NCI-H1930 (cell line): ENCODE measurements at regions not wholly inside any gene's neighbourhood (a gene's known extent, or its start where the extent isn't known, plus 50 kb on each side); places are given as distances from the start of the nearest gene placed in this dataset.

Experiments
- DNase-seq, 2 experiments: peaks; one replicate each; lab custom pipeline; 2025; lab: John Stamatoyannopoulos, UW

GRCh38 chr12:105804591-105805265 lies 334.0 kb downstream of the NUAK1 start:
- no peak for DNase-seq

- DNase-seq = no peak
Observed at GRCh38 chr12:105805730-105806399, 332.9 kb downstream of the NUAK1 start.

DNA sequence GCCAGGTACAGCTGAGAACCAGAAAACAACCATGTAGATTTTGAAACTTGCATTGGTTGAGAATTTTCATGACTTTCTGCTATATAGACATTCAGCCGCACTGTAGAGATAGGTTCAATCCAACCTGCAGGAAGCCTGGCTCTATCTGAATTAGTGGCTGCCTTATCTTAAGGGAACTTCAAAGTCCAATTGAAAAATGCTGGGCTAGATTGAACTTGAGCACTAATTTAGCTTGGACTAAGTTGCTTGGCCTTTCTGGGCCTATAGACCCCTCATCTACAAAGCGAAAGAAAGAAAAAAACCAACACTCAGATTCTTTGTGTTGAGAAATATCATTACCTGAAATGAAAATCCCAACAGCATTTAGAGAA lies 332.4 kb downstream of the NUAK1 start:
- DNase-seq = no peak

GRCh38 chr12:105812366-105812765 lies 326.4 kb downstream of the NUAK1 start:
- no peak for DNase-seq

DNA sequence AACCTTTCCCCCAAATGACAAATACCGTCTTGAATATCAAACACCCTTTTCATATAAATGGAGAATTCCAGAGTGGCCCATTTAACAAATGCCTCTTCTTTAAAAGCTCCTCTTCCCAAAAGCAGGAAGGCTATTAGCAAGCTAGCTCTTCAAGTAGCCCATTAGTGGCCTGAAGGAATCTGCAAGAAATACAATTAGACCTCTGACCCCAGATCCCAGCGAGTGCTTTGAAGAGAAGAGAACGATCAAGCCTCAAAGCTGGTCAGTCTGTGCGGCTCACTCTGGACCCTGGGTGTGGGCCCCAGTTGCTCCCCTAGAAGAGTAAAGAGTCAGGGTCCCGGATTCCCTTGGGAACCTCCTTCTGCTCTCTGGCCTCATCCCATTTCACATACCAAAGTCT lies 325.6 kb downstream of the NUAK1 start:
- DNase-seq = no peak

GRCh38 chr12:105814283-105814682 lies 324.5 kb downstream of the NUAK1 start:
- DNase-seq = peak; percentile 98

- DNase-seq = no peak
Observed at GRCh38 chr12:105819549-105819948, 319.2 kb downstream of the NUAK1 start.

GRCh38 chr12:105820429-105821125 lies 318.2 kb downstream of the NUAK1 start:
- DNase-seq = no peak

DNA sequence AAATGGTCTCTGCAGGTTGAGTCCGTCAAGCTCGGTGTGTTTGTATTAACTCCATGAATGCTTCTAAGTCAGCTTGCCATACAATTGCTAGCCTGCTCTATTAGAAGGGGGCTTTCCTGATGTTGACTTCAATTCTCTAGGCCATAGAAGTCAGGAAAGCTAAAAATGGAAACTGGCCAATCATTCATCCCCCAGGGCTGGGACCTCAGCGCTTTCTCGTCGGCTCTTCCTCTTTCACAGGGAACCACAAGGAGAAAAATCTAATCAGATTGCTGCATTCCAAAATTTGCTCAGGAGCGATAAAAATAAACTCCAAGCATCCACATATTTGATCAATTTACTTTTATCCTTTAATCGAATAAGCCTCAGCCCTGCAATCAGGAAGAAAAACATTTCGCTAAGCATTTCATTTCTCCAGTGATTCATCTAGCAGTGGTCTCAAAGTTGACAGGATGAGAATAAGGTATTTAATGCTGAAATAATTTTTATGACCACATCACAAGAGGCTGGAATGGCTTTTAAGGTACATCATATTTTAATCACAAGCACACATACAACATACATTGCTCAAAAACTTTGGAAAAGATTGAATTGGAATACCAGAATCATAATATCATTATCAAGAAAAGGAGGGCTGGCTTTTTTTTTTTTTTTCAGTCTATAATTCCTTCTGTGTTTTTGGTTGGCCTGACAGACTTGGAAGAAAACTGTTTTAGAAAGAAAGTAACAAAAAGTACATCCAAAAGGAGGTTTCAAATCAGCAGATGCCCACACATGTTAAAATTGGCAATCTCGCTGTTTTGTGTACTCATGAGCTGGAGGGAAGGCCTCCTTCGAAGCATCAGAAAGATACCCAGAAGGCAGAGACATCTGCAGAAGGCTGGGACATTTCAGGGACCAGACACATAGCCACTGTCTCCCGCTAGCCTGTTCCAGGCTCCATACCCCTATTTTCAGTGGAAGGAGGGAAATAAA lies 316.3 kb downstream of the NUAK1 start:
- no peak for DNase-seq

GRCh38 chr12:105823810-105824209 lies 314.9 kb downstream of the NUAK1 start:
- no peak for DNase-seq

DNA sequence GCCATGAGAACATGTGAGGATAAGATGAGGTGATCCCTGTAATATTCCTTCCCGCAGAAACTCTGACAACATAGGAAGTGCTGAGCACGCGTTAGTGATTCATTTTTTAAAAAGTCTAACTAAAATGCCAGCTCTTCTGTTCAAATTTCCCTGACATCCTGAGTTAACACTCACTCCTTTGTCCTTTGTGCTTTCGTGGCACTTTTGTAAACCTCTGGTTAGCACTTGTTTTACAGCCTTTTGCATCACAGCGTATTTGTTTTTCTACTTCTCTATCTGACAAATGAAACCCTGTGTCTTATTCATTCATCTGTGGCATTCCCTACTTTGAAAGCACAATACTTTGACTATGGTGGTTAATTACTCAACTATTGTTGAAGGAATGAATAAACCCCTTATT lies 313.6 kb downstream of the NUAK1 start:
- DNase-seq = no peak

DNA sequence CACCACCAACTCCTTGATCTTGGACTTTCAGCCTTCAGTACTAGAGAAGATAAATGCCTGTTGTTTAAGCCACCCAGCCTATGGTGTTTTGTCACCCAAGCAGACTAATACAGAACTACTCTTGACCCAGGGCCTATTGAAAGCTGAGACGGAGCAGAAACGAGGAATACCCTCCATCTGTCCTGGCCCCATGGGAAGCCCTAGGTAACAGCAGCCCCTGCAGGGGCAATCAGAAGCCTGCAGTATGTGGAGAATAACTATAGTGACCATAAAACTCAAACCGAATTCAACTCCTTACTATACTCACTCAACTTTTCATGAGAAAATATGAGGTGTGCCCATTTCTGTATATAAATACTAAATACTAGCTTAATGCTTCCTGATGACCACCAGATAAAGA lies 307.4 kb downstream of the NUAK1 start:
- DNase-seq = no peak

- no peak for DNase-seq
Observed at GRCh38 chr12:105832021-105832420, 306.7 kb downstream of the NUAK1 start.

- DNase-seq = no peak
Observed at GRCh38 chr12:105832806-105833205, 305.9 kb downstream of the NUAK1 start.

- no peak for DNase-seq
Observed at GRCh38 chr12:105834496-105834895, 304.3 kb downstream of the NUAK1 start.

DNA sequence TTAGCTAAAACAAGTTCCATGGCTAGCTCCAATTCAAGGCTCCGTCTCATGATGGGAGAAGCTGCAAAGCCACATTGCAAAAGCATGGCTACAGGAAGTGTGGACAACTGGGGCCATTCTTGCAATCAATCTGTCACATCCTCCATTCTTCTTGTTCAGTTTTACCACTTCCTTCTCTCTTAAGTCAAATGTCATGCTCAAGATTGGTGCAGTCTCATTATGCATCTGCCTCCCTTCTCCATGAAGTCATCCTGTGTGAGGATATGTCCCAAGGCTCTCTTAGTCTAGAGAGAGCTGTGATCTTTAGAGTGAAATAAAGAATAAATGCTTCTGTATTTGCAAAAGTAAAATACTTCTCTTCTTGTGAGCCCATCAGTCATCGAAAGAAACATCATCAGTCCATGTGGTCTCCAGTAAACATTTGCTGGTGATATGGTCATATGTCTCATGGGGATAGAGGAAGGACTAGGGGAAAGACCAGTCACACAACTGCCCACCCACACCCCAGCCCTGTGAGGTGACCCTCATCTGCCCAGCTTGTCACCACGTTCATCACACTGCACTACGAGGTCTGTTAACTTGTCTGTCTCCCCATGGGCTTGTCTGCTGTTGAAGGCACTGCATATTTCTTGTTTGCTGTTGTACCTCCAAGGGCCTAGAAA lies 303.0 kb downstream of the NUAK1 start:
- DNase-seq = no peak

- no peak for DNase-seq
Observed at GRCh38 chr12:105836242-105836622, 302.5 kb downstream of the NUAK1 start.

- DNase-seq = no peak
Observed at GRCh38 chr12:105839629-105840127, 299.1 kb downstream of the NUAK1 start.

- DNase-seq = no peak
Observed at GRCh38 chr12:105840384-105840783, 298.4 kb downstream of the NUAK1 start.

DNA sequence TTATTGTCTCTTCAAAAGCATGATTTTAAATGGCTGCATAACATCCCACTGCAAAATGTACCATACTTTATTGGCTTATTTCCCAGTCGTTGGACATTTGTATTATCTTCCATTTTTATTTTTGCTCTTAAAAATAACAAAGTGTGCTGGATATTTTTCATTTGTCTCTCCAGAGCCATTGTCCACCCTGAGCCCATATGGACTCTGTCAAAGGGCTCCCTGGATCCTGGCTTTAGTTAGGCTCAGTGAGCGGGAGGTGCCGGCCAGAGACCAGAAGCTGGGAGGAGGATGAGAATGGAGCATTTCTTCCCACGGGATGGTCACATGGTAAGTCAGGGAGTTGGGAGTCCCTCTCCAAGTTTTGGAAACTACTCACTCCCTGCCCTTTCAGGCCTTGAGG lies 296.9 kb downstream of the NUAK1 start:
- DNase-seq = no peak

DNA sequence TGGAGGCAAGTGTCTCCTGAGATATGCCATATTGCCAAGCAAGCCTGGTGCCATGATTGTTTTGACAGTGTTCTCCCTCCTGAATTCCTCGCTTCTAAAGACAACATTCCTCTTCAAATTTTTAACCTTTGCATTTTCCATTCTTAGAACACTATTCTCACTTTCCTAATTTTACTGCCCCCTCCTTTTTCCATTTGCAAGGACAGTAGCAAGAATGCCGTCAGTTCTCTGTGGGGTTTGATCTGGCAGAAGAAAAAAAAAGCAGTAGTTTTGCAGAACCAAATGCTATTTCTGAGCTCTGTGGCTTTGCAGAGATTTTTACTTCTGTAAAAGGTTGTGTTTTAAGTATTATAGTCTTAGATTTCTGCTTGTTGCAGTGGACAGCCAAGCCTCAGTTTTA lies 295.2 kb downstream of the NUAK1 start:
- DNase-seq = no peak
